HUES64 (cell line): ENCODE measurements at regions not wholly inside any gene's neighbourhood (a gene's known extent, or its start where the extent isn't known, plus 50 kb on each side); places are given as distances from the start of the nearest gene placed in this dataset.
"Not testable (repeated sequence)": the region's sequence is repeated elsewhere in the genome, so short reads cannot be mapped to it uniquely, and the experiment has no call there.

Experiments
- H3K27ac ChIP-seq: 2 replicates; pipeline ENCODE4 v1.7.0; 2013; ENCODE audit warnings: low read depth, low read length, inconsistent platforms
- H3K27me3 ChIP-seq: 2 replicates; pipeline ENCODE4 v1.6.1; 2013; ENCODE audit warnings: mild to moderate bottlenecking, low read length; ENCODE audit not compliant: insufficient read depth
- H3K36me3 ChIP-seq: 2 replicates; pipeline ENCODE4 v1.6.1; 2013; ENCODE audit warnings: mild to moderate bottlenecking, low read length; ENCODE audit not compliant: insufficient read depth
- H3K4me1 ChIP-seq: 2 replicates; pipeline ENCODE4 v1.6.1; 2013; ENCODE audit warnings: mild to moderate bottlenecking, low read length, moderate library complexity; ENCODE audit not compliant: insufficient read depth
- H3K4me3 ChIP-seq: 2 replicates; pipeline ENCODE4 v1.5.1; 2013; ENCODE audit warnings: mild to moderate bottlenecking, low read length, moderate library complexity
- H3K9ac ChIP-seq: 2 replicates; pipeline ENCODE4 v1.6.1; 2013; ENCODE audit warnings: mild to moderate bottlenecking, low read depth, low read length
- H3K9me3 ChIP-seq: 2 replicates; pipeline ENCODE4 v1.6.1; 2013; ENCODE audit warnings: low read depth, low read length; ENCODE audit not compliant: insufficient read depth
- WGBS: fragments of 150-250, 120-280 bp; methylation state at CpG from one replicate; pipeline ENCODE4 v1.1.7; 2013; ENCODE audit warnings: missing lambda C conversion rate; 5-methylcytosine and 5-hydroxymethylcytosine counted together

DNA sequence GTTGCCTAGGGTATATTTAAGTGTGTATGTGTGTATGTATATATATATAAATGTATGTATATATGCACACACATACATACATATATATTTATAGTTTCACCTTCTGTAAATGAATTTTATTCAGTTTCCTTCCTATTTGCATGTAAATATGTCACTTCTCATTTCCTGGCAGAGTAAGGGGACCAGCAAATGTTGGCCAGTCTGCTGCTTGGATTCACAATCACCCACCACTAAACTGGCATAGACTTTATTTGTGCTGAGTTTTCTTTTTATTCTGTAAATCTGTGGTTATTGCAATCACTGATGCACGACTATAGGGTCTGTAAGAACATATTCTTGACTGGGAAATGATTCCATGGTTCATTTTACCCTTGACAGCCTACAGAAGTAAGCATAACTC, 640.4 kb upstream of the FAM98A start:
- H3K9me3 ChIP-seq: 0 out of 2 replicates have a peak, but pooled peaks cover 8% of the 10 kb centered on the region
- no peak overlapping the region for H3K9ac ChIP-seq
- WGBS: 93% methylated on average over 1 of the region's 1 CpG
- no peak overlapping the region for H3K4me3 ChIP-seq
- no peak overlapping the region for H3K27ac ChIP-seq
- no peaks in the 10 kb centered on the region for H3K4me1 ChIP-seq
- H3K27me3 ChIP-seq: peaks cover 23% of the 10 kb centered on the region; the same call in 1 of the 2 replicates
- no peaks in the 10 kb centered on the region for H3K36me3 ChIP-seq

DNA sequence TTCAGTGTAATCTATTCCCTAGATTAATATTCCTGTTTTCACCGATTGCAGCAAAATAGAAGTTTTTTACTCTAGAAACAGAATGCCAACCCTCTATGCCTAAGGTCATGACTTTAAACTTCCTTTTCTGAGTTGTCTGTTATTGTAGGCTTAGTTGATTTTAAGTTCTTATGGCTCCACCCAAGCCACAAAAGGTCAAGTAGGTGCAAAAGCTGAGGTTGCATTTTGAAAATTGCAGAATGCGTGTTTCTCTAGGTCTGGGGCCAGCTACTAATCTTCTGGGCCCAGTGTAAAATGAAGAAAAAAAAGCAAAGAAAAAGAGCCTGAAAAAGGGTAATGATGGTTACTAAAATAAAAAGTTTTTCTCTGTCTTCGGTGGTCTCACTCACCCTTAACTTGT, 635.7 kb upstream of the FAM98A start:
- no peaks in the 10 kb centered on the region for H3K36me3 ChIP-seq
- 0 out of 2 replicates have a peak, but pooled peaks cover 8% of the 10 kb centered on the region for H3K9me3 ChIP-seq
- WGBS: 96% methylated on average over 2 of the region's 3 CpGs
- no peak overlapping the region for H3K4me3 ChIP-seq
- no peaks in the 10 kb centered on the region for H3K27me3 ChIP-seq
- H3K4me1 ChIP-seq: no peaks in the 10 kb centered on the region
- no peak overlapping the region for H3K27ac ChIP-seq
- no peak overlapping the region for H3K9ac ChIP-seq

DNA sequence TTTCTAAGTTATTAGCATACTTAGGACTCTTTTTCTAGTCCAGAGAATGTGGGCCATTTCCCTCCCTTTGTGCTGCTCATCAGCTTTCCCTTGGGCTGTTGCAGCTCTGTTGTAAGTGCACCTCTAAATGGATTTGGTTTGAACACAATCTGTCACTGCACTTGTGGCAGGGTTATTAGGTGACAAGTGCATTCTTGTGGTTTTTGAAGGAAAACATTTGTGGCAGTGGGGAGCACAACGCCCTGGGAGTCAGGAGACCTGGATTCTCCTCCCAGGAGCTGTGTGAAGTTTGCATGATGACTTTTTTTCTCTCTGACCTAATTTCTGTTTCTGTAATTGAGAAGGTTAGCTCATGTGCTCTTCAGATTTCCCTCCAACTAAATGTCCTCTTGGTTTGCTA, 630.9 kb upstream of the FAM98A start:
- no peaks in the 10 kb centered on the region for H3K27me3 ChIP-seq
- no peaks in the 10 kb centered on the region for H3K9me3 ChIP-seq
- no peak overlapping the region for H3K4me3 ChIP-seq
- H3K27ac ChIP-seq: no peak overlapping the region
- no peak overlapping the region for H3K9ac ChIP-seq
- H3K4me1 ChIP-seq: no peaks in the 10 kb centered on the region
- H3K36me3 ChIP-seq: no peaks in the 10 kb centered on the region
- 100% methylated on average over 1 of the region's 1 CpG for WGBS

DNA sequence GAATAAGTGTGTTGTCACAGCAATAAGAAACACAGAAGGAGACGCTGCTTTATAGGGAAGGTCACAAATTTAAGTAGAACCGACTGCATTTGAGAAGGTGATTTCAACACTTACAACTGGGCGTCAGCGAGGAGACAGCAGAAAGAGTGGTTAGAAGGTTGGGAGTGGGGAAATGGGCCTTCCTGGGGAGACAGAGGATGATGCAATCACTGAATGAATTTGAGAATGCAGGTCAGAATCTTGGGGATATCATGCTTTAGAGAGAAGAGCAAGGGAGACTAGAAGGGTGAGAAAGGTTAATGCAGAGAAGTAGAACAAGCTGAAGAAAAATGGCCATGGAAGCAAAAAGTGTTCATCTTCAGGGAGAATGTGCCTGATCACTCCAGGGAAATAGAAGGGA, 616.1 kb upstream of the FAM98A start:
- no peaks in the 10 kb centered on the region for H3K27me3 ChIP-seq
- H3K4me1 ChIP-seq: no peaks in the 10 kb centered on the region
- H3K9me3 ChIP-seq: peaks cover 14% of the 10 kb centered on the region
- H3K9ac ChIP-seq: no peak overlapping the region
- no peak overlapping the region for H3K27ac ChIP-seq
- no peak overlapping the region for H3K4me3 ChIP-seq
- H3K36me3 ChIP-seq: no peaks in the 10 kb centered on the region
- 95% methylated on average over 4 of the region's 4 CpGs for WGBS

DNA sequence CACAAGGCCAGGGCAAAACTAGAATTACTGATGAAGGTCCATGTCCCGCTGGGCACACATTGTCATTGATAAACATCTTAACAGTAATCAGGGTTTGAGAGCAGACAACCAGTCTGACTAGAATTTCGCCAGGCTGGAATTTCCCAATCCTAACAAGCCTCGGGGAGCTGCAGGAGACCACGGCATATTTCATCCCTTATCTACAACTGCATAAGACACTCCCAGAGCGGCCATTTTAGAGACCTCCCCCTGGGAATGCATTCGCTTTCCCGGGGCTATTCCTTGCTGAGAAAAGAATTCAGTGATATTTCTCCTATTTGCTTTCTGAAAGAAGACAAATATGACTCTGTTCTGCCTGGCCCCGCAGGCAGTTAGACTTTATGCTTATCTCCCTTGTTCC, 611.3 kb upstream of the FAM98A start:
- H3K27ac ChIP-seq, H3K4me1 ChIP-seq, H3K27me3 ChIP-seq, H3K9ac ChIP-seq, H3K4me3 ChIP-seq, H3K36me3 ChIP-seq: not testable (repeated sequence)
- 91% methylated on average over 8 of the region's 8 CpGs for WGBS
- peaks cover 31% of the 10 kb centered on the region for H3K9me3 ChIP-seq

DNA sequence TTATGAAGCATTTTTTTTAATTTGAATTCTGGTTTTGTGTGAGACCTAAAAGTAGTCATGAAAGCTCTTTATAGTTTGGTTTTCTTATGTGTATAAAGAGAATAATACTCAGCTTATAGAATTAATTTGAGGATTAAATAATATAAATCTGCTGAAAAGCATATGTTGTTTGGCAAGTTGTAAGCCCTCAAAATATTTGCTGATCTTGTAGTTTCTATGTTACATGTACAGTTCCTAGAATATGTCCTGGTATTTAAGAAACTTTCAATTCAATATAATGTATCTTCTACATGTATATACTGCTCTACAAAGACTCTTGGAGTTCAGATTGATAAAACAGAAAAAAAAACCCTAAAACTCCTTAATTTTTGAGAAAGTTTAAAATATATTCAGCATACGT, 605.5 kb upstream of the FAM98A start:
- WGBS: no CpG with 5 or more reads among the region's 1 CpG
- Histone ChIP-seq H3K27me3 (no peaks in the 10 kb centered on the region), H3K4me1 (no peaks in the 10 kb centered on the region), H3K9ac (no peak overlapping the region), H3K4me3 (no peak overlapping the region), H3K27ac (no peak overlapping the region), H3K36me3 (no peaks in the 10 kb centered on the region), H3K9me3 (peaks cover 11% of the 10 kb centered on the region)

DNA sequence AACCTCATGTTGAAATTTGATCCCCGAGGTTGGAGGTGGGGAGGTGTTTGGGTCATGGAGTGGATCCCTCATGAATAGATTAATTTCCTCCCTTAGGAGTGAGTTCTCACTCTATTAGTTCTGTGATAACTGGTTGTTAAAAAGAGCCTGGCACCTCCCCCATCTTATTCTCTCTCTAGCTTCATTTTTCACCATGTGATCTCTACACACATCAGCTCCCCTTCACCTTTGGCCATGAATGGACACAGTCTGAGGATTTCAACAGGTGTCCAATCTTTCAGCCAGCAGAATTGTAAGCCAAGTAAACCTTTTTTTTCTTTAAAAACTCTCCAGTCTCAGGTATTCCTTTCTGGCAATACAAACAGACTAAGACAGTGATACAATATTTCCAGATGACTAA, 602.0 kb upstream of the FAM98A start:
- no peaks in the 10 kb centered on the region for H3K36me3 ChIP-seq
- WGBS: no CpG with 5 or more reads among the region's 1 CpG
- H3K9me3 ChIP-seq: no peaks in the 10 kb centered on the region
- H3K4me3 ChIP-seq: no peak overlapping the region
- H3K4me1 ChIP-seq: no peaks in the 10 kb centered on the region
- H3K9ac ChIP-seq: no peak overlapping the region
- no peak overlapping the region for H3K27ac ChIP-seq
- H3K27me3 ChIP-seq: no peaks in the 10 kb centered on the region

DNA sequence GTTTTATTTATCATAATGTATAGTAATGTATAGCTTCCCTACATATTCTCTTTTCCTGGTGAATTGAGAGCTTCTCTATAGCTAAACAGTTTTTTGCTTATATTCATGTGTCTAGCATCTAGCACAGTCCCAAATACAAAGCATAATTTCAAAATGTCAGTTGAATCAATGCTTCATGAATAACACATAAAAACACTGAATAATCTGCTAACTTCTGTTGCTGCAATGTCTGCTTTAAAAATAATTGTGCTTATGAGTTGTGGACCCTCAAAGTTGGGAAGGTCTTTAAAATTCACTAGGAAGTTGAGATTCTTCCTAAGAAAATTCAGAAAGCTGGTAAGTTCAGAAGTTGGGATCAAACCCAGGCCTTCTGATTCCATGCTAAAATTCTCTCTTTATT, 600.9 kb upstream of the FAM98A start:
- no peaks in the 10 kb centered on the region for H3K4me1 ChIP-seq
- H3K4me3 ChIP-seq: no peak overlapping the region
- H3K27me3 ChIP-seq: no peaks in the 10 kb centered on the region
- no peaks in the 10 kb centered on the region for H3K36me3 ChIP-seq
- no peak overlapping the region for H3K27ac ChIP-seq
- no peak overlapping the region for H3K9ac ChIP-seq
- no peaks in the 10 kb centered on the region for H3K9me3 ChIP-seq

DNA sequence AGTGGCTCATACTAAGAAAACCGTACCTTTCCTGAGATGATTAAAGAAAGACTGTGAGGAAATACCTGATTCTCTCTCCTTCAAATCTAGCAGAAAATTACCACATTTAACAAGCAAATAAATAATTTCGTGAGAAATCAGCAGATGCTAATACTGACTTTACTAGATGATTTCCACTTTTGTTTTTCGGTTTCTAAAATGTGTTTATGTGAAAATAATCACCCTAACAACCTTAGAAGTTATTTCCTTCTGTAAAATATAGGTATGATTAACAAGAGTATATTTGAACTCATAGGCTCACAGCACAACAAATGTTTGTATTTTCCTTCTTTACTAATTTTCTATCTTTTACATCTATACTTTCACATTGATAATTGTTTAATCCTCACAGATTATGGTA, 594.1 kb upstream of the FAM98A start:
- no peak overlapping the region for H3K9ac ChIP-seq
- no peaks in the 10 kb centered on the region for H3K36me3 ChIP-seq
- no peak overlapping the region for H3K4me3 ChIP-seq
- no peaks in the 10 kb centered on the region for H3K27me3 ChIP-seq
- 100% methylated on average over 2 of the region's 3 CpGs for WGBS
- no peaks in the 10 kb centered on the region for H3K9me3 ChIP-seq
- no peak overlapping the region for H3K27ac ChIP-seq
- 0 out of 2 replicates have a peak, but pooled peaks cover 9% of the 10 kb centered on the region for H3K4me1 ChIP-seq

DNA sequence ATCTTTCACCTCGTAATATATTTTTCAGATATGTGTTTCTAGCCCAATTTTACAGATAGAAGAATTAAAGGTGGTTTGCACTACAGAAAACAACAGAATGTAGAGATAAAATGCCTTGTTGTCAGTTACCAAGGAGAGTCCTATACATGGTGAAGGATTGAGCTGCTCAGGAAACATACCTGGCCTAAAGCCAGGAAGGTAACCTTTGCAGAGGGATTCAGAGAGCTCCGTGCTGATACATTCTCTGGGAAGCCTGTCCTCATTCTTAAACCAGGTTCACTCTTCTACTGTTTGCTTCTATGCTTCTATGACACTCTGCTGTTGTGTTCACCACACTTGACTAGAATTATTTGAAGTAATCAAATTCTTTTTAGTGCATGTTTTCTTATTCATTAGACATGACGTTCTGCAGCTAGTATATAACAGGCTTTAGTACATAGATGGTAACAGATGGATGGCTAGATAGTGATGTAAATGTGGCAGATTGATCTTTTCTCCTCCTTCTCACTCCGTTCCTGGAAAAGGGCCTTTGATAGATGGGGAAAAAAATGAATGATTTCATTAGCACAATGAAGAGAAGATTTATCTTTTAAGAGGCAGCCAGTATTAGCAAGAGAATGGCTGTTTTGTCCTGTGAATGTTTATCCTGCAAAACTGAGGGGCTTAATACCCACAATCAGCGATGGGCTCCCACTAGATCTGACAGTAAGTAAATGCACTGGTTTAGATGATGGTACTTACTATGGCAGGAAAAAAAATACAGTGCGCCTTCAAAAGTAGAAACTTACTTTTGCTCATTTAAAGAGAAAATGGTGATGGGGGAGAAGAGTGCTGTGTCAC, 589.6 kb upstream of the FAM98A start:
- H3K27ac ChIP-seq: no peak overlapping the region

DNA sequence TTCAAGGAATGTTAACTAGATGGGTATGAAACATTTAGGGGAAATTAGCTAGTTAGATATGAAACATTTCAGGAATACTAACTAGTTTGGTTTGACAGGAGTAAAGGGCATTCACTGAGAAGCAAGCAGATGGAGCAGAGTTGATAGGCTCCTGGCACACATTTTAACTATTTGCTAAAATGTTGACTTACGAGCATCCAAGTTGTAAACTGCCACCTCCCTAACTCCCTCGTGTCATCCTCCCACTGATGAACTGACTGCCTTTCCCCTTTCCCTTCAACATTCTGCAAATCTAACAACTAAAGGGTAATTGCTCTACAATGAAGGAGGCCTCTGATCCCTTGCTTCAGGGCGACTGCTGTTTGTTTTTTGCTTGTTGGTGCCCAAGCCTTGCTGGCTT, 580.4 kb upstream of the FAM98A start:
- Histone ChIP-seq H3K36me3 (no peaks in the 10 kb centered on the region), H3K9ac (no peak overlapping the region), H3K4me3 (no peak overlapping the region), H3K9me3 (0 out of 2 replicates have a peak, but pooled peaks cover 3% of the 10 kb centered on the region), H3K4me1 (no peaks in the 10 kb centered on the region), H3K27me3 (no peaks in the 10 kb centered on the region), H3K27ac (no peak overlapping the region)
- WGBS: 88% methylated on average over 3 of the region's 3 CpGs

More for the DNA sequence above, 589.6 kb upstream of the FAM98A start:
- Histone ChIP-seq H3K9ac (no peak overlapping the region), H3K4me1 (0 out of 2 replicates have a peak, but pooled peaks cover 9% of the 10 kb centered on the region), H3K9me3 (0 out of 2 replicates have a peak, but pooled peaks cover 3% of the 10 kb centered on the region), H3K36me3 (no peaks in the 10 kb centered on the region), H3K4me3 (no peak overlapping the region), H3K27me3 (no peaks in the 10 kb centered on the region)
- 72% methylated on average over 5 of the region's 6 CpGs for WGBS

DNA sequence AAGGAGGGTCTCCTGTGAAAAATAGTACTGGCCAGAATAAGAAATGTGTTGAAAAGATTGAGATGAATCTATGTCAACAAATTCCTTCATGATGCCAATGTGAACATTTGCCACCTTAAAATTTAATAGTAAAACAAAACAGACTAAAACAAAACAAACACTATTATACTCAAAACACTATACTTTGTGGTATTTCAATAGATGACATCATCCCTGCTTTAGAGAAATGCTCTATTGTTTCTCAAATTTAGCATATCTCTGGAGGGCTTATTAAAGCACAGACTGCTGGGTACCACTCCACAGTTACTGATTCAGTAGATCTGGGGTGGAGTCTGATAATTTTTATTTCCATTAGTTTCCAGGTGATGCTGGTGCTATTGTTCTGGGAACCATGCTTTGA, 579.4 kb upstream of the FAM98A start:
- no peak overlapping the region for H3K9ac ChIP-seq
- H3K27ac ChIP-seq: no peak overlapping the region
- H3K9me3 ChIP-seq: no peaks in the 10 kb centered on the region
- no peaks in the 10 kb centered on the region for H3K4me1 ChIP-seq
- H3K36me3 ChIP-seq: no peaks in the 10 kb centered on the region
- H3K27me3 ChIP-seq: no peaks in the 10 kb centered on the region
- no peak overlapping the region for H3K4me3 ChIP-seq
